Ishikawa (cell line): ENCODE measurements at regions not wholly inside any gene's neighbourhood (a gene's known extent, or its start where the extent isn't known, plus 50 kb on each side); places are given as distances from the start of the nearest gene placed in this dataset.

Experiments used
- CREB1 ChIP-seq: IDR thresholded peaks from 2 replicates; pipeline ENCODE4 v1.6.1; 2012; ENCODE audit warnings: low read depth
- EGR1 ChIP-seq: IDR thresholded peaks from 2 replicates; pipeline ENCODE4 v1.6.1; 2012
- EP300 ChIP-seq: IDR thresholded peaks from 2 replicates; pipeline ENCODE4 v1.6.1; 2012; ENCODE audit warnings: borderline replicate concordance
- FOXM1 ChIP-seq: IDR thresholded peaks from 2 replicates; pipeline ENCODE4 v1.6.1; 2012; ENCODE audit warnings: low read depth, borderline replicate concordance
- NFIC ChIP-seq: IDR thresholded peaks from 2 replicates; pipeline ENCODE4 v1.6.1; 2012
- REST ChIP-seq: IDR thresholded peaks from 2 replicates; pipeline ENCODE4 v1.6.1; 2012; ENCODE audit warnings: low read depth, mild to moderate bottlenecking
- TAF1 ChIP-seq: IDR thresholded peaks from 2 replicates; pipeline ENCODE4 v1.6.1; 2012; ENCODE audit warnings: low read depth, mild to moderate bottlenecking
- TCF12 ChIP-seq: IDR thresholded peaks from 2 replicates; pipeline ENCODE4 v1.6.1; 2012; ENCODE audit warnings: low read depth
- TEAD4 ChIP-seq: IDR thresholded peaks from 2 replicates; pipeline ENCODE4 v1.6.1; 2012
- ZBTB7A ChIP-seq: IDR thresholded peaks from 2 replicates; pipeline ENCODE4 v1.6.1; 2012; ENCODE audit warnings: low read depth
- TF ChIP-seq, protein P1 (sequence below): IDR thresholded peaks from 2 replicates; pipeline ENCODE4 v1.6.1; 2012

- TF ChIP-seq EP300 (no peak), TAF1 (no peak), EGR1 (no peak), CREB1 (no peak), REST (no peak), TCF12 (no peak), FOXM1 (no peak), TEAD4 (no peak), NFIC (no peak), ZBTB7A (no peak)
- TF ChIP-seq, protein P1, sequence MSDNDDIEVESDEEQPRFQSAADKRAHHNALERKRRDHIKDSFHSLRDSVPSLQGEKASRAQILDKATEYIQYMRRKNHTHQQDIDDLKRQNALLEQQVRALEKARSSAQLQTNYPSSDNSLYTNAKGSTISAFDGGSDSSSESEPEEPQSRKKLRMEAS: no peak
Observed at GRCh38 chr5:60404171-60404570, 295.8 kb downstream of the DEPDC1B start.
